ENCODE measurements at regions not wholly inside any gene's neighbourhood (a gene's known extent, or its start where the extent isn't known, plus 50 kb on each side); places are given as distances from the start of the nearest gene placed in this dataset.

DNA sequence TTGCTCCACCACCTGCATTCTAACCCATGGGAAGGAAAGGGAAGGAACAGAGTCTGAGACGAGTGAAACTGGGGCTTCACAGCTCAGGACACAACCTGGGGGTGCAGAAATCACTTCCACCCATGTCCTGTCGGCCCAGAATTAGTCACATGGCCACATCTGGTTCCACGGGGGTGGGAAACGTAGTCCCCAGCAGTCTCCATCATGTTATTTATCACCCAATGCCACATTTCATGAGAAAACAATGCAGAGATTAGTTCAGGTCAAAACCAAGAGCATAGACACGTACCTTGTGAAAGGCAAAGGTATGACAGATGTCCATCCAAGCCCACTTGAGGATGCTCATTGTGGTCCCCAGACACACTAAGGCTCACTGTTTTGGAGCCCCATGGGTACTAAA, 125.1 kb downstream of the MED10 start:
- ATAC-seq (ENCODE audit: insufficient read depth, low read depth) (no peak), DNase-seq (no peak)
- H3K4me2 ChIP-seq (ENCODE audit: insufficient read depth, low read length) = no peak overlapping the region
- H2AFZ ChIP-seq (ENCODE audit: low read depth, low read length) = no peak overlapping the region
- no peaks in the 10 kb centered on the region for H4K20me1 ChIP-seq (ENCODE audit: insufficient read depth, low read length)
- no peak overlapping the region for H3K27ac ChIP-seq (ENCODE audit: low read length)
- H3K79me2 ChIP-seq (ENCODE audit: insufficient read depth, low read length) = no peaks in the 10 kb centered on the region
- no peaks in the 10 kb centered on the region for H3K9me3 ChIP-seq (ENCODE audit: insufficient read depth, low read length, severe bottlenecking)
- no peak for TF ChIP-seq EZH2 (IDR thresholded peaks at IDR 0.05; ENCODE audit: borderline replicate concordance, low read depth, low read length, severe bottlenecking)
- TF ChIP-seq, protein P1, sequence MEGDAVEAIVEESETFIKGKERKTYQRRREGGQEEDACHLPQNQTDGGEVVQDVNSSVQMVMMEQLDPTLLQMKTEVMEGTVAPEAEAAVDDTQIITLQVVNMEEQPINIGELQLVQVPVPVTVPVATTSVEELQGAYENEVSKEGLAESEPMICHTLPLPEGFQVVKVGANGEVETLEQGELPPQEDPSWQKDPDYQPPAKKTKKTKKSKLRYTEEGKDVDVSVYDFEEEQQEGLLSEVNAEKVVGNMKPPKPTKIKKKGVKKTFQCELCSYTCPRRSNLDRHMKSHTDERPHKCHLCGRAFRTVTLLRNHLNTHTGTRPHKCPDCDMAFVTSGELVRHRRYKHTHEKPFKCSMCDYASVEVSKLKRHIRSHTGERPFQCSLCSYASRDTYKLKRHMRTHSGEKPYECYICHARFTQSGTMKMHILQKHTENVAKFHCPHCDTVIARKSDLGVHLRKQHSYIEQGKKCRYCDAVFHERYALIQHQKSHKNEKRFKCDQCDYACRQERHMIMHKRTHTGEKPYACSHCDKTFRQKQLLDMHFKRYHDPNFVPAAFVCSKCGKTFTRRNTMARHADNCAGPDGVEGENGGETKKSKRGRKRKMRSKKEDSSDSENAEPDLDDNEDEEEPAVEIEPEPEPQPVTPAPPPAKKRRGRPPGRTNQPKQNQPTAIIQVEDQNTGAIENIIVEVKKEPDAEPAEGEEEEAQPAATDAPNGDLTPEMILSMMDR (IDR thresholded peaks at IDR 0.05; ENCODE audit: borderline replicate concordance, extremely low read depth, low read length, poor library complexity, severe bottlenecking) = no peak
- H3K9ac ChIP-seq (ENCODE audit: low read depth, low read length) = no peak overlapping the region
- no peak overlapping the region for H3K4me3 ChIP-seq (ENCODE audit: low read depth in 1 of 2, low read length in 2 of 2)
- H3K36me3 ChIP-seq (ENCODE audit: insufficient read depth, low read length) = no peaks in the 10 kb centered on the region
- no peaks in the 10 kb centered on the region for H3K27me3 ChIP-seq (ENCODE audit: insufficient read depth, low read length, poor library complexity)
- H3K4me1 ChIP-seq (ENCODE audit: insufficient read depth, low read length) = no peaks in the 10 kb centered on the region

DNA sequence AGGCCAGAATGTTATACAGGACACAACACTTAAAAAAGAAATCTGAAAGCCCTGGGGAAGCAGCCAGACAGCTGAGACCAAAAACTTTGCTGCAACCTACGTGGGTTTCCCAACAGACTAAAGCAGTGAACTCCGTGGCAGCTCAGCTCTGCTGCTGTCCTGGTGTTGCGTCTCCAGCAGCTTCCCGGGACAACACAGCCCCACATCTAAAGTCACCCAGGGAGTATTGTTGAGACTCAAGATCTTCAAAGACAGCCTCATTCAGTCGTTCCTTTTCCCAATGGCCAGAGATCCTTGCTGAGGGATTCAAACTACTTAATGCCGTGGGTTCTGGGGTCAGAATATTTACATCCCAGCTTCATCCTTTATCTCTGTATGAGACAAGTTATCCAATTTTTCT, 125.8 kb downstream of the MED10 start:
- no peak overlapping the region for H3K4me2 ChIP-seq (ENCODE audit: insufficient read depth, low read length)
- no peak for DNase-seq

DNA sequence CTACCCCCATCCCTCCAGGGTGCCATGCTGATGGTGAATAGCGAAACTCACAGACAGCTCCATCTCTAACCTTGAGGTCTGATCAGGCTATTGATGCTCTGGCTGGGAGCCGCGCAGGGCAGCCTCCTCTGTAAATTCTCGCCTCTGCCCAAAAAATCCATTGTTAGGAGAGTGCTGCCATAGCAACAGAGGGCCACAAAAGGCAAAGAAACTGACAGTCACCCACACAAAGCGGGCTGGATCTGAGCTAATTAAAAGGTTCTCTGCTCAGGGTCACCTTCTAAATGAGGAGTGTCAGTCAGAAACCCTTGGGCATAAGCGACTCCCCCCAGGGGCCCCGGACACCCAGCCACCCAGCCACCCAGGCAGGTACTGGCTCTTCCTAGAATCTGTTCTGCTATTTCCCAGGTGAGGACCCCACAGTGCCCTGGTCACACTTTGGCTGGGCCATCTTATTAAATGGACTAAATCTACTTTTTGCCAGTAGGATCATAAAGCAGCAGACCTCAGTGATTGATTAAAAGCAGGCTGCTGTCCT, 126.7 kb downstream of the MED10 start:
- no peaks in the 10 kb centered on the region for H4K20me1 ChIP-seq (ENCODE audit: insufficient read depth, low read length)
- H3K27me3 ChIP-seq (ENCODE audit: insufficient read depth, low read length, poor library complexity) = no peaks in the 10 kb centered on the region
- H3K4me2 ChIP-seq (ENCODE audit: insufficient read depth, low read length) = no peak overlapping the region
- no peak overlapping the region for H3K9ac ChIP-seq (ENCODE audit: low read depth, low read length)
- H3K4me3 ChIP-seq (ENCODE audit: low read depth in 1 of 2, low read length in 2 of 2) = no peak overlapping the region
- no peaks in the 10 kb centered on the region for H3K36me3 ChIP-seq (ENCODE audit: insufficient read depth, low read length)
- H2AFZ ChIP-seq (ENCODE audit: low read depth, low read length) = no peak overlapping the region
- H3K79me2 ChIP-seq (ENCODE audit: insufficient read depth, low read length) = no peaks in the 10 kb centered on the region
- H3K9me3 ChIP-seq (ENCODE audit: insufficient read depth, low read length, severe bottlenecking) = no peaks in the 10 kb centered on the region
- no peak overlapping the region for H3K27ac ChIP-seq (ENCODE audit: low read length)
- H3K4me1 ChIP-seq (ENCODE audit: insufficient read depth, low read length) = no peaks in the 10 kb centered on the region
- ATAC-seq (ENCODE audit: insufficient read depth, low read depth) (no peak), DNase-seq (no peak)
- TF ChIP-seq EZH2 (IDR thresholded peaks at IDR 0.05; ENCODE audit: borderline replicate concordance, low read depth, low read length, severe bottlenecking) = no peak
- TF ChIP-seq, protein P1 (IDR thresholded peaks at IDR 0.05; ENCODE audit: borderline replicate concordance, extremely low read depth, low read length, poor library complexity, severe bottlenecking) = no peak

More for the DNA sequence above, 125.8 kb downstream of the MED10 start:
- H3K27me3 ChIP-seq (ENCODE audit: insufficient read depth, low read length, poor library complexity) = no peaks in the 10 kb centered on the region
- no peaks in the 10 kb centered on the region for H4K20me1 ChIP-seq (ENCODE audit: insufficient read depth, low read length)
- TF ChIP-seq EZH2 (IDR thresholded peaks at IDR 0.05; ENCODE audit: borderline replicate concordance, low read depth, low read length, severe bottlenecking) = no peak
- TF ChIP-seq, protein P1 (IDR thresholded peaks at IDR 0.05; ENCODE audit: borderline replicate concordance, extremely low read depth, low read length, poor library complexity, severe bottlenecking) = no peak
- no peak overlapping the region for H3K9ac ChIP-seq (ENCODE audit: low read depth, low read length)
- no peak overlapping the region for H2AFZ ChIP-seq (ENCODE audit: low read depth, low read length)
- H3K27ac ChIP-seq (ENCODE audit: low read length) = no peak overlapping the region
- H3K79me2 ChIP-seq (ENCODE audit: insufficient read depth, low read length) = no peaks in the 10 kb centered on the region
- no peak overlapping the region for H3K4me3 ChIP-seq (ENCODE audit: low read depth in 1 of 2, low read length in 2 of 2)
- no peaks in the 10 kb centered on the region for H3K36me3 ChIP-seq (ENCODE audit: insufficient read depth, low read length)
- no peaks in the 10 kb centered on the region for H3K4me1 ChIP-seq (ENCODE audit: insufficient read depth, low read length)
- no peaks in the 10 kb centered on the region for H3K9me3 ChIP-seq (ENCODE audit: insufficient read depth, low read length, severe bottlenecking)
- no peak for ATAC-seq (ENCODE audit: insufficient read depth, low read depth)

DNA sequence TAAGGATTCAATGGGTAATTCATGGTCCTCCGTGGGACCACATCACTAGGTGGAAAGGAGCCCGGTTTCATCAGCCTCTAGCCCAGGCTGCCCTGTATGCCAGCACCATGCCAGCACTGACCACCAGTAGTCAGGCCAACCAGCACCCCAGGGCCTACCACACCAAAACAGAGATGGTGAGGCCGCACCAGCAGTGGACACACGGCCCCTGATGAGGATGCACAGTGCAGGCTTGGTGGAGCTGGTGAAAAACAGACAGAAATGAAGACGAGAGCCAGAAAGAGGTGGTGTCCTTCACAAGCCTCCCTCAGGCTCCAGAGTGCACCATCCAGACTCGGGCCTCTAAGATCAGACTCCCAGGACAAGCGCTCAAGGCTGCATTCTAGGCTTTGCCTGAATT, 128.2 kb downstream of the MED10 start:
- H3K9me3 ChIP-seq (ENCODE audit: insufficient read depth, low read length, severe bottlenecking) = no peaks in the 10 kb centered on the region
- no peaks in the 10 kb centered on the region for H3K27me3 ChIP-seq (ENCODE audit: insufficient read depth, low read length, poor library complexity)
- TF ChIP-seq EZH2 (IDR thresholded peaks at IDR 0.05; ENCODE audit: borderline replicate concordance, low read depth, low read length, severe bottlenecking) = no peak
- TF ChIP-seq, protein P1 (IDR thresholded peaks at IDR 0.05; ENCODE audit: borderline replicate concordance, extremely low read depth, low read length, poor library complexity, severe bottlenecking) = no peak
- no peak overlapping the region for H3K27ac ChIP-seq (ENCODE audit: low read length)
- no peaks in the 10 kb centered on the region for H3K36me3 ChIP-seq (ENCODE audit: insufficient read depth, low read length)
- ATAC-seq (ENCODE audit: insufficient read depth, low read depth) (no peak), DNase-seq (no peak)
- H3K4me2 ChIP-seq (ENCODE audit: insufficient read depth, low read length) = no peak overlapping the region
- H3K4me1 ChIP-seq (ENCODE audit: insufficient read depth, low read length) = no peaks in the 10 kb centered on the region
- no peak overlapping the region for H2AFZ ChIP-seq (ENCODE audit: low read depth, low read length)
- no peak overlapping the region for H3K4me3 ChIP-seq (ENCODE audit: low read depth in 1 of 2, low read length in 2 of 2)
- H3K9ac ChIP-seq (ENCODE audit: low read depth, low read length) = no peak overlapping the region
- no peaks in the 10 kb centered on the region for H4K20me1 ChIP-seq (ENCODE audit: insufficient read depth, low read length)
- H3K79me2 ChIP-seq (ENCODE audit: insufficient read depth, low read length) = no peaks in the 10 kb centered on the region
